ENCODE measurements at regions not wholly inside any gene's neighbourhood (a gene's known extent, or its start where the extent isn't known, plus 50 kb on each side); places are given as distances from the start of the nearest gene placed in this dataset.

GRCh38 chr7:101702362-101702850 is 73.3 kb upstream of the MYL10 start:
- TF ChIP-seq CTCF (IDR thresholded peaks at IDR 0.05; ENCODE audit: poor library complexity, severe bottlenecking) (no peak), TAF1 (IDR thresholded peaks at IDR 0.05; ENCODE audit: low read depth) (no peak), POLR2AphosphoS5 (IDR thresholded peaks at IDR 0.05) (no peak), EZH2 (IDR thresholded peaks at IDR 0.05; ENCODE audit: borderline replicate concordance, insufficient read depth, low read length, poor library complexity, severe bottlenecking) (no peak)
